Omental fat pad (tissue), 3 donors: ENCODE measurements at regions not wholly inside any gene's neighbourhood (a gene's known extent, or its start where the extent isn't known, plus 50 kb on each side); places are given as distances from the start of the nearest gene placed in this dataset.

ENCODE experiments used
- ATAC-seq: fragments of 150-250 bp; one replicate; pipeline ENCODE4 v1.9.1; 2016; ENCODE audit warnings: mild to moderate bottlenecking, moderate library complexity; ENCODE audit not compliant: low FRiP score
- DNase-seq: peaks from one replicate; pipeline ENCODE4 v3.0.0-alpha.2; 2019; ENCODE audit warnings: low spot score
- TF ChIP-seq, protein P1 (sequence below), 3 donors: fragments of 450-650 bp; IDR thresholded peaks; one replicate each; pipeline ENCODE4 v1.5.1; 2016 to 2017; ENCODE audit warnings: antibody characterized with exemption in 3 of 3, mild to moderate bottlenecking in 3 of 3, moderate library complexity in 2 of 3

DNA sequence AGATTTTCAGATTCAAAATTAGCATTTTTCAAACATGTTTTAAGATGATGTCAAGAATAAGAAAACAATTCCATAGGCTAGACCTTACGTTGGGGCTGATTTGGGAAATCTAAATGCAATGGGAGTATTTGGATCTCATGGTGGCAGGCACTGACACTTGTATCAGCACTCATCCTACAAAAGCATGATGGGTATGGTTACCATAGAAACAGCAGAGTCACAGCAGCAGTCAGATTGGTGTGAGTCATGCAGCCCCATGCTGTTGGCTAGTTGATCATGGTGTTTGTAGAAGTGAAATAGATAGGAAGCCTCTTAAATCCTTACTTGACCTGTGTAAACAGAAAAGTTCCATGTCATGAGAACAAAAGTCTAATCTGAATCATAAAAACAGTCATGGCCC, 1637.3 kb upstream of the PABPC4L start:
- no peak for ATAC-seq
- no peak for DNase-seq
- TF ChIP-seq, protein P1, sequence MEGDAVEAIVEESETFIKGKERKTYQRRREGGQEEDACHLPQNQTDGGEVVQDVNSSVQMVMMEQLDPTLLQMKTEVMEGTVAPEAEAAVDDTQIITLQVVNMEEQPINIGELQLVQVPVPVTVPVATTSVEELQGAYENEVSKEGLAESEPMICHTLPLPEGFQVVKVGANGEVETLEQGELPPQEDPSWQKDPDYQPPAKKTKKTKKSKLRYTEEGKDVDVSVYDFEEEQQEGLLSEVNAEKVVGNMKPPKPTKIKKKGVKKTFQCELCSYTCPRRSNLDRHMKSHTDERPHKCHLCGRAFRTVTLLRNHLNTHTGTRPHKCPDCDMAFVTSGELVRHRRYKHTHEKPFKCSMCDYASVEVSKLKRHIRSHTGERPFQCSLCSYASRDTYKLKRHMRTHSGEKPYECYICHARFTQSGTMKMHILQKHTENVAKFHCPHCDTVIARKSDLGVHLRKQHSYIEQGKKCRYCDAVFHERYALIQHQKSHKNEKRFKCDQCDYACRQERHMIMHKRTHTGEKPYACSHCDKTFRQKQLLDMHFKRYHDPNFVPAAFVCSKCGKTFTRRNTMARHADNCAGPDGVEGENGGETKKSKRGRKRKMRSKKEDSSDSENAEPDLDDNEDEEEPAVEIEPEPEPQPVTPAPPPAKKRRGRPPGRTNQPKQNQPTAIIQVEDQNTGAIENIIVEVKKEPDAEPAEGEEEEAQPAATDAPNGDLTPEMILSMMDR (IDR thresholded peaks at IDR 0.05): no peak

DNA sequence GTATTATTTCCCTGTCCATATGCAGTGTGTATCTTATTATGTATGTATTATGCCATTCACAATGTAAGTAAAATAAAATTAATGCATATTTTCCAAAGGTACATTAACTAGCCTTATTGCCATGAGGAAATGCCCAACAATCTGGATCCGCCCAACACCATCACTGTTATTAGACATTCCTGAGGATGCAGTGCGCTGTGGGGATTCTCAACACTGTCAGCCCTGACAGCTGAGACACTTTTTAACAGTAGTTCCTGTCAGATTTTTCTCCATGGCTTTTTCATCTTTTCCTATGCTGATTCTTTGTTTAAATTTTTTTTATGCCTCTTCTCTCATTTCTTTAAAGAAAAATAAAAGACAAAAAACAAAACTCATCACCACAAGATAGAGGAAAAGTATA, 1632.9 kb upstream of the PABPC4L start:
- ATAC-seq (no peak), DNase-seq (no peak)
- TF ChIP-seq, protein P1 (IDR thresholded peaks at IDR 0.05): no peak

DNA sequence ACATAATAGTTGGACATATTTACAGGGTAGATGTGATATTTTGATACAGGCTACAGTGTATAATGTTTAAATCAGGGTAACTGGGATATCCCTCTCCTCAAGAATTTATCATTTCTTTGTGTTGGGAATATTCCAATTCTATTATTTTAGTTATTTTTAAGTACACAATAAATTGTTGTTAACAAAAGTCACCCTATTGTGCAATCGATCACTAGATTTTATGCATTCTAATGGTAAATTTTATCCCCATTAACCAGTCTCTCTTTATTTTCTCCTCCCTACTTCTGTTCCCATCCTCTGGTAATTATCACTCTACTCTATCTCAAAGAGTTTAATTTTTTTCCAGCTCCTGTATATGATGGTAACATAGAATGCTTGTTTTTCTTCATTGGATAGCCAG, 1631.9 kb upstream of the PABPC4L start:
- ATAC-seq: no peak
- TF ChIP-seq, protein P1 (IDR thresholded peaks at IDR 0.05): no peak
- DNase-seq: no peak

DNA sequence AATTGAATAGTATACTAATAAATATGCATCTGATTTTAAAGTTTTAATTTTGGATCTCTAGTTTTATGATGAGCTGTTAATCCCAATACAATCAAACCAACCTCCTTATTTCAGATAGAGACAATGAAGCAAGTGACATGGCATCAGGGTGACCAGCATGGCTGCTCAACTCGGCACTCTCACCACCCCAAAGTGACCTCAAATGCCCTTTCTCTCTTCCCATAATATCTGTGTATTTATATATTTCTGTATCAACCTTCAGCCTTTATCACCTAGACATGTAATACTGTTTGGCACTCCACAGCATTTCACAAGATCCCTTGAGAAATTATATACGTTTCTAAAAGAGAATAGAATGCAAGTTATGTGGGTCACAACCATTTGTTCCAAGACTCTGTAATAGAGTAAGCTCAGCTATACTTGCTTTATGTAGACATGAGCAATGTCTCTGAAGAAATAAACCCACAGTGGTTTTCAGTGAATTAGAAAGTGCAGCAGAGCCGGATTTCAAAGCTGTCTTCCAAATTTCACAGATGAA, 1623.2 kb upstream of the PABPC4L start:
- ATAC-seq (no peak), DNase-seq (no peak)
- TF ChIP-seq, protein P1 (IDR thresholded peaks at IDR 0.05): no peak

DNA sequence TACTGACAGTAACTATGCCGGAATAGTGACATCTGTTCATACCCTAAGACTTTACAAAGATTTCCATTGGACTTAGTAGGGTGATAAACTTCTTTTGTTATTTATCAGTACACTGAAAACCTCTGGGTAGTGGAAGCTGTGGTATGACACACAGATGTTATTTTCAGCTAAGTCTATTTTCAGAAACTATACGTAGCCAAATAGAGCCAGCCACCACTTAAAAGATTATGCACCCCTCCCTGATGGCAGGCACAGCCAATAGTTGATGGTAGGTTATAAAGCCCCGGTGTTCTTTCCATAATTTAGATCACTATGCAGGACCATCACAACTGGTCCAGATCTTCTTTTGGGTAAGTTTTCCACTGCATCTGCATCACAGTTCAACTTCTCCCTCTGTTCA, 1603.2 kb upstream of the PABPC4L start:
- DNase-seq (no peak), ATAC-seq (no peak)
- TF ChIP-seq, protein P1 (IDR thresholded peaks at IDR 0.05): no peak

DNA sequence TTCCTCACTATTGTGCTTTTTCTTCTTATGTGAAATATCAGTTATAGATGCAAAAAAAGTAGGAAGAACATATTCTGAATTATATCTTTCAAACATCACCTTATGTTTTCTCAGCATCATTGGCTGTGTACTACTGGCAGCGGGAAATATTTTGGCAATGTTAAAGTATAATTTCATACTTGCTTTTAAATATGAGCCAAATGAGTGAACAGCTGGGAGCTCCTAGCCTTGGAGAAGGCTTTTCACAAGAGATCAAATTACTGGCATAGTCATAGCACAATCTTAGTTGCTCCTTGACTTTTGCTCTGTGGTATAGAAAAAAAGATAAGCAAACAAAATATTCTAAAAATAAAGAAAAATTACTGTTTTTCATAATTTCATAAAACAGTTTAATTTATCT, 1575.8 kb upstream of the PABPC4L start:
- DNase-seq: no peak
- TF ChIP-seq, protein P1 (IDR thresholded peaks at IDR 0.05): no peak
- no peak for ATAC-seq

DNA sequence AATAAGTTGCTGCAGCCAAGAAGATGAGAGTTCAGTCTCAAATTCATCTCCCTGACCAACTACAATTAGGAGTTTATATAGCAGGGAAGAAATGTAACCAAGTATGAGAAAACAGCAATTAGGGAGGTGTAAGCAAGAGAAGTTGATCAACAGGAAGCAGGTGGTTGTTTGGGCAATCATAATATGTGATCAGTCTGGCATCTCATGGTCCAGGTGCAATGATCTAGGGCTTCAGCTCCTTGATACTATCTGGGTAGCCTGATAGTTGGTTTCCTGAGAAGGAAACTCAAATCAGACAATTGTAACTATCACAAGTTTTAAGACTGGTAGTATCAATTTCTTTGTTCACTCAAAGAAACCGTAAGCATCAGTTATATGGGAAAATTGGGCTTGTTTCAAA, 1574.3 kb upstream of the PABPC4L start:
- TF ChIP-seq, protein P1 (IDR thresholded peaks at IDR 0.05): no peak
- no peak for DNase-seq
- ATAC-seq: no peak
